AG10803 (cell line): ENCODE measurements at regions not wholly inside any gene's neighbourhood (a gene's known extent, or its start where the extent isn't known, plus 50 kb on each side); places are given as distances from the start of the nearest gene placed in this dataset.
"Not testable (repeated sequence)": the region's sequence is repeated elsewhere in the genome, so short reads cannot be mapped to it uniquely, and the experiment has no call there.

Experiments
- DNase-seq: peaks from one replicate; pipeline ENCODE4 v3.0.0; 2010; ENCODE audit warnings: low read depth
- H3K4me3 ChIP-seq: 2 replicates; pipeline ENCODE4 v1.5.1; 2011; ENCODE audit warnings: mild to moderate bottlenecking, low read length, control low read depth
- CTCF ChIP-seq: conservative IDR thresholded peaks from 2 replicates; pipeline ENCODE4 v1.5.1; 2011; ENCODE audit warnings: mild to moderate bottlenecking, low read length, control low read depth, inconsistent platforms

DNA sequence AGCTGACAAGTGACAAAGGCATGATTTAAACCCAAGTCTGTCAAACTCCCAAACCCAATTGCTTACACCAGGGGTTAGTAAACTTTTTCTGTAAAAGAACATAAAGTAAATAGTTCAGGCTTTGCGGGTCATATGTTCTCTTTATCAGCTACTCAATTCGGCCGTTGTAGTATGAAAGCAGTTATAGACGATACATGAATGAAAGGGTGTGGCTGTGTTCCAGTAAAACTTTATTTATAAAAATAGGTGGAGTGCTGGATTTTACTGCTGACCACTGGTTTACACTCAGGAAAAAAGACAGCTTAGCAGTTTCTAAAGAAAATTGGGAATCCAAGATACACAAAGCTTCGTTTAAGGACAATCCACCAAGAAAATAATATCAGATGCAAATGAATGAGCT is 124.3 kb upstream of the BCL9 start:
- no peak for DNase-seq
- H3K4me3 ChIP-seq, result no peak overlapping the region
- TF ChIP-seq CTCF, result no peak

DNA sequence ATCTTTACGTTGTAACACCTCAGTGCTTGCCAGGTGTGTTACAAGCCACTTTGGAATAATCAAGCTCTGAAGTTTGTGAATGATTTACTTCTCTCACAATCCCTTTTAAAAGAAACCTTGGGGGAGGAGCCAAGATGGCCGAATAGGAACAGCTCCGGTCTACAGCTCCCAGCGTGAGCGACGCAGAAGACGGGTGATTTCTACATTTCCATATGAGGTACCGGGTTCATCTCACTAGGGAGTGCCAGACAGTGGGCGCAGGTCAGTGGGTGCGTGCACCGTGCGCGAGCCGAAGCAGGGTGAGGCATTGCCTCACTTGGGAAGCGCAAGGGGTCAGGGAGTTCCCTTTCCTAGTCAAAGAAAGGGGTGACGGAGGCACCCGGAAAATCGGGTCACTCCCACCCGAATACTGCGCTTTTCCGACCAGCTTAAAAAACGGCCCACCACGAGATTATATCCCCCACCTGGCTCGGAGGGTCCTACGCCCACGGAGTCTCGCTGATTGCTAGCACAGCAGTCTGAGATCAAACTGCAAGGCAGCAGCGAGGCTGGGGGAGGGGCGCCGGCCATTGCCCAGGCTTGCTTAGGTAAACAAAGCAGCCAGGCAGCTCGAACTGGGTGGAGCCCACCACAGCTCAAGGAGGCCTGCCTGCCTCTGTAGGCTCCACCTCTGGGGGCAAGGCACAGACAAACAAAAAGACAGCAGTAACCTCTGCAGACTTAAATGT is 118.0 kb upstream of the BCL9 start:
- DNase-seq, H3K4me3 ChIP-seq: not testable (repeated sequence)

- DNase-seq, result no peak
- no peak overlapping the region for H3K4me3 ChIP-seq
- no peak for TF ChIP-seq CTCF
Observed at GRCh38 chr1:147434921-147435320, 106.4 kb upstream of the BCL9 start.

- no peak for DNase-seq
- TF ChIP-seq CTCF, result no peak
- no peak overlapping the region for H3K4me3 ChIP-seq
Observed at GRCh38 chr1:147444381-147444780, 96.9 kb upstream of the BCL9 start.

DNA sequence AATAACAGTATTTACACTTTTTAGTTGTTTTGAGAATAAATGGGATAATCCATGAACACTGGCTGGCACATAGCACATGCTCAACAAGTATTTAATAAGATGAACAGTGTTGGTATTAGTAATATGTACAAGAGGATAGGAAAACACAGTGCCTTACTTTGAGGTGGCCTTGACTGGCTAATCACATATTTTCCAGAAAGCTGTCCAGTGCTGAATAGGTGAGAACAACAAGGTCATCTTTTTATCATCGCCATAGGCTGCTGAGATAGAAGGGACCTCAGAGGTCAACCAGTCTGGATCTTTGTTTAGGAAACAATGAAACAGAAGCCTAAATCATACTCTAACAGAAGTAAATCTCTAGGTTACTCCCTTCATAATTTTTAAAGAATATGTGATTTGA is 89.7 kb upstream of the BCL9 start:
- no peak for TF ChIP-seq CTCF
- DNase-seq, result no peak
- no peak overlapping the region for H3K4me3 ChIP-seq

DNA sequence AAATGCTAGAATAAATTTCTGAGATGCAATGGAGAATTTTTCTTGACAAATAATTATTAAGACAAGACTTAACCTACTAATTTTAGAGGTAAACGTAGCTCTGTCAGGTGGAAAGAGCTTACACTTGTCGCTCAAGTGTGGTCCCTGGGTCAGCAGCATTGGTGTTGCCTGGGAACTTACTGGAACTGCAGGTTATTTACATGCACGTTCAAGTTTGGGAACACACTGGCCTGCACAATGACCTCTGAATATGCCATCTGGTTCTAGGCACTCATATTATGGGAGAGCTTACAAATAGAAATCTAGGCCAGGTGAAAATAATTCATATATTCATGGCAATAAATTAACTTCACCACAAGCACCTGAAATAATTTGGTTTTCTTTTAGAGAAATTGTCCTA is 88.5 kb upstream of the BCL9 start:
- H3K4me3 ChIP-seq, result no peak overlapping the region
- DNase-seq, result no peak
- no peak for TF ChIP-seq CTCF

- no peak for DNase-seq
- no peak for TF ChIP-seq CTCF
- H3K4me3 ChIP-seq, result no peak overlapping the region
Observed at GRCh38 chr1:147463022-147463421, 78.3 kb upstream of the BCL9 start.

DNA sequence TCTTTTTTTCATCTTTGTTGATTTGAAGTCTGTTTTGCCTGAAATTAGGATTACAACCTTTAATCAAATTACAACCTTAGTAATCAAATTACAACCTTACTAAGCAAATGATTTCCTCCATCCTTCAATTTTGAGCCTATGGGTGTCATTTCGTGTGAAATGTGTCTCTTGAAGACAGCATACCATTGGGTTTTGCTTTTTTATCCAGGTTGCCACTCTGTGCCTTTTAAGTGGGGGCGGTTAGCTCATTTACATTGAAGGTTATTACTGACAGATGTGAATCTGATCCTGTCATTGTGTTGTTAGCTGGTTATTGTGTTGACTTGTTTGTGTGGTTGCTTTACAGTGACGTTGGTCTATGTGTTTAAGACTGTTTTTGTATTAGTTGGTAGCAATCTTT is 74.8 kb upstream of the BCL9 start:
- no peak for TF ChIP-seq CTCF
- H3K4me3 ChIP-seq, result no peak overlapping the region
- DNase-seq, result no peak
